ENCODE measurements at regions not wholly inside any gene's neighbourhood (a gene's known extent, or its start where the extent isn't known, plus 50 kb on each side); places are given as distances from the start of the nearest gene placed in this dataset.
"Not testable (repeated sequence)": the region's sequence is repeated elsewhere in the genome, so short reads cannot be mapped to it uniquely, and the experiment has no call there.

GRCh38 chr1:148363979-148364378 lies 119.1 kb downstream of the PPIAL4G start:
- not testable (repeated sequence) for TF ChIP-seq TAF1 (IDR thresholded peaks at IDR 0.05; ENCODE audit: control insufficient read depth, extremely low read depth, insufficient read depth, low read length, severe bottlenecking); ETV5 (CRISPR knock-in tag; IDR thresholded peaks at IDR 0.05; ENCODE audit: low read depth); CBX5 (IDR thresholded peaks at IDR 0.05; ENCODE audit: borderline replicate concordance, low read depth); JUNB (CRISPR knock-in tag; conservative IDR thresholded peaks at IDR 0.05); SMAD2 (IDR thresholded peaks at IDR 0.05; ENCODE audit: low read depth, low read length); POLR2A (conservative IDR thresholded peaks at IDR 0.05); ZNF324 (CRISPR knock-in tag; IDR thresholded peaks at IDR 0.05); CTCF (IDR thresholded peaks at IDR 0.05 in 2 of 3, conservative IDR thresholded peaks at IDR 0.05 in 1 of 3; ENCODE audit: insufficient read depth in 2 of 3, low read depth in 1 of 3, low read length in 3 of 3); NCOA6 (IDR thresholded peaks at IDR 0.05); MXI1 (IDR thresholded peaks at IDR 0.05; ENCODE audit: low read depth, low read length); MTA2 (IDR thresholded peaks at IDR 0.05; ENCODE audit: low read depth); ZSCAN32 (CRISPR knock-in tag; IDR thresholded peaks at IDR 0.05)
- TF ChIP-seq SMAD3 (CRISPR knock-in tag; conservative IDR thresholded peaks at IDR 0.05), result 0 out of 2 replicates have a peak, but pooled peaks have one; percentile 22
- TF ChIP-seq, protein P1, sequence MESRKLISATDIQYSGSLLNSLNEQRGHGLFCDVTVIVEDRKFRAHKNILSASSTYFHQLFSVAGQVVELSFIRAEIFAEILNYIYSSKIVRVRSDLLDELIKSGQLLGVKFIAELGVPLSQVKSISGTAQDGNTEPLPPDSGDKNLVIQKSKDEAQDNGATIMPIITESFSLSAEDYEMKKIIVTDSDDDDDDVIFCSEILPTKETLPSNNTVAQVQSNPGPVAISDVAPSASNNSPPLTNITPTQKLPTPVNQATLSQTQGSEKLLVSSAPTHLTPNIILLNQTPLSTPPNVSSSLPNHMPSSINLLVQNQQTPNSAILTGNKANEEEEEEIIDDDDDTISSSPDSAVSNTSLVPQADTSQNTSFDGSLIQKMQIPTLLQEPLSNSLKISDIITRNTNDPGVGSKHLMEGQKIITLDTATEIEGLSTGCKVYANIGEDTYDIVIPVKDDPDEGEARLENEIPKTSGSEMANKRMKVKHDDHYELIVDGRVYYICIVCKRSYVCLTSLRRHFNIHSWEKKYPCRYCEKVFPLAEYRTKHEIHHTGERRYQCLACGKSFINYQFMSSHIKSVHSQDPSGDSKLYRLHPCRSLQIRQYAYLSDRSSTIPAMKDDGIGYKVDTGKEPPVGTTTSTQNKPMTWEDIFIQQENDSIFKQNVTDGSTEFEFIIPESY (CRISPR knock-in tag; IDR thresholded peaks at IDR 0.05), result not testable (repeated sequence)

Data from K562 (cell line).